Tibial nerve (tissue), 3 donors: ENCODE measurements at regions not wholly inside any gene's neighbourhood (a gene's known extent, or its start where the extent isn't known, plus 50 kb on each side); places are given as distances from the start of the nearest gene placed in this dataset.

Experiments used
- POLR2A ChIP-seq, 2 donors: fragments of 450-650 bp; IDR thresholded peaks; one replicate each; pipeline ENCODE4 v1.6.1; 2017; ENCODE audit warnings: antibody characterized with exemption in 2 of 2, mild to moderate bottlenecking in 2 of 2, moderate library complexity in 2 of 2
- TF ChIP-seq, protein P1 (sequence below), 5 experiments: fragments of 200-600 bp in 3 of 5; fragments of 450-650 bp in 2 of 5; sonication (generic) in 3 of 5; IDR thresholded peaks; one replicate each; pipeline ENCODE4 v1.5.1; 2016 to 2019; ENCODE audit warnings: antibody characterized with exemption in 5 of 5, mild to moderate bottlenecking in 3 of 5, moderate library complexity in 2 of 5

DNA sequence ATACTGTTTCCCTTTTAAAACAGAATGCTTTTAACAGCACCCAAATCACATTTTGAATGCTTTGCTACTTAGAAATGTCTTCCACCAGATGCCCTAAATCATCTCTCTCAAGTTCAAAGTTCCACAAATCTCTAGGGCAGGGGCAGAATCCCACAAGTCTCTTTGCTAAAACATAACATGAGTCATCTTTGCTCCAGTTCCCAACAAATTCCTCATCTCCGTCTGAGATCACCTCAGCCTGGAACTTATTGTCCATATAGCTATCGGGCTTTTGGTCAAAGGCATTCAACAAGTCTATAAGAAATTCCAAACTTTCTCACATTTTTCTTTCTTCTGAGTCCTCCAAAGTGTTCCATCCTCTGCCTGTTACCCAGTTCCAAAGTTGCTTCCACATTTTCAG lies 1374.5 kb upstream of the NXPH2 start:
- TF ChIP-seq, protein P1, sequence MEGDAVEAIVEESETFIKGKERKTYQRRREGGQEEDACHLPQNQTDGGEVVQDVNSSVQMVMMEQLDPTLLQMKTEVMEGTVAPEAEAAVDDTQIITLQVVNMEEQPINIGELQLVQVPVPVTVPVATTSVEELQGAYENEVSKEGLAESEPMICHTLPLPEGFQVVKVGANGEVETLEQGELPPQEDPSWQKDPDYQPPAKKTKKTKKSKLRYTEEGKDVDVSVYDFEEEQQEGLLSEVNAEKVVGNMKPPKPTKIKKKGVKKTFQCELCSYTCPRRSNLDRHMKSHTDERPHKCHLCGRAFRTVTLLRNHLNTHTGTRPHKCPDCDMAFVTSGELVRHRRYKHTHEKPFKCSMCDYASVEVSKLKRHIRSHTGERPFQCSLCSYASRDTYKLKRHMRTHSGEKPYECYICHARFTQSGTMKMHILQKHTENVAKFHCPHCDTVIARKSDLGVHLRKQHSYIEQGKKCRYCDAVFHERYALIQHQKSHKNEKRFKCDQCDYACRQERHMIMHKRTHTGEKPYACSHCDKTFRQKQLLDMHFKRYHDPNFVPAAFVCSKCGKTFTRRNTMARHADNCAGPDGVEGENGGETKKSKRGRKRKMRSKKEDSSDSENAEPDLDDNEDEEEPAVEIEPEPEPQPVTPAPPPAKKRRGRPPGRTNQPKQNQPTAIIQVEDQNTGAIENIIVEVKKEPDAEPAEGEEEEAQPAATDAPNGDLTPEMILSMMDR (IDR thresholded peaks at IDR 0.05), result no peak
- TF ChIP-seq POLR2A (IDR thresholded peaks at IDR 0.05), result no peak
